ENCODE measurements at regions not wholly inside any gene's neighbourhood (a gene's known extent, or its start where the extent isn't known, plus 50 kb on each side); places are given as distances from the start of the nearest gene placed in this dataset.

- no peak for DNase-seq
Measured at GRCh38 chr13:105969761-105970160, 565.7 kb downstream of the EFNB2 start.

GRCh38 chr13:105965910-105966309 is 569.6 kb downstream of the EFNB2 start:
- no peak for DNase-seq

GRCh38 chr13:105962080-105962479 is 573.4 kb downstream of the EFNB2 start:
- DNase-seq, result no peak

GRCh38 chr13:105961438-105961837 is 574.0 kb downstream of the EFNB2 start:
- DNase-seq, result no peak

- no peak for DNase-seq
Measured at GRCh38 chr13:105960326-105960725, 575.1 kb downstream of the EFNB2 start.

GRCh38 chr13:105959876-105960275 is 575.6 kb downstream of the EFNB2 start:
- DNase-seq, result no peak

- no peak for DNase-seq
Measured at GRCh38 chr13:105957769-105958438, 577.6 kb downstream of the EFNB2 start.

- DNase-seq, result no peak
Measured at GRCh38 chr13:105956921-105957320, 578.5 kb downstream of the EFNB2 start.

- DNase-seq, result no peak
Measured at GRCh38 chr13:105952973-105953290, 582.5 kb downstream of the EFNB2 start.

GRCh38 chr13:105952233-105952972 is 583.1 kb downstream of the EFNB2 start:
- DNase-seq, result no peak

GRCh38 chr13:105948143-105948542 is 587.3 kb downstream of the EFNB2 start:
- no peak for DNase-seq

- DNase-seq, result no peak
Measured at GRCh38 chr13:105940882-105941281, 594.6 kb downstream of the EFNB2 start.

- DNase-seq, result no peak
Measured at GRCh38 chr13:105937451-105937850, 598.0 kb downstream of the EFNB2 start.

- DNase-seq, result no peak
Measured at GRCh38 chr13:105936816-105937215, 598.6 kb downstream of the EFNB2 start.

GRCh38 chr13:105929505-105929904 is 606.0 kb downstream of the EFNB2 start:
- DNase-seq, result no peak

- no peak for DNase-seq
Measured at GRCh38 chr13:105928901-105929300, 606.6 kb downstream of the EFNB2 start.

- DNase-seq, result no peak
Measured at GRCh38 chr13:105928048-105928447, 607.4 kb downstream of the EFNB2 start.

- no peak for DNase-seq
Measured at GRCh38 chr13:105925496-105925895, 610.0 kb downstream of the EFNB2 start.

- no peak for DNase-seq
Measured at GRCh38 chr13:105921711-105922110, 613.8 kb downstream of the EFNB2 start.

- no peak for DNase-seq
Measured at GRCh38 chr13:105920370-105920769, 615.1 kb downstream of the EFNB2 start.

- DNase-seq, result peak; percentile 77
Measured at GRCh38 chr13:105918842-105919741, 616.4 kb downstream of the EFNB2 start.

GRCh38 chr13:105915146-105915850 is 620.2 kb downstream of the EFNB2 start:
- DNase-seq, result no peak
